MCF 10A (cell line): ENCODE measurements at regions not wholly inside any gene's neighbourhood (a gene's known extent, or its start where the extent isn't known, plus 50 kb on each side); places are given as distances from the start of the nearest gene placed in this dataset.
A peak's percentile ranks its signal among the peaks of the same experiment; 100 is the strongest.

Experiments
- BruUV-seq: library from RNA; stranded (reverse); fragments of 400-500 nt; replicated peaks from 2 replicates; lab custom pipeline; 2021; lab: Mats Ljungman, UMichigan
- CTCF ChIA-PET: fragments of 300-600 bp; sonication (Branson Sonifier 250); formaldehyde crosslinking; extraction: SDS; loops from one replicate; lab custom pipeline; 2021; ENCODE audit warnings: antibody characterized with exemption, inconsistent platforms; lab: Yijun Ruan, JAX
- POLR2A ChIA-PET: fragments of 300-600, 350-650 bp; sonication (Branson Sonifier 250); formaldehyde crosslinking; extraction: SDS; loops from one replicate; lab custom pipeline; 2020; ENCODE audit warnings: antibody characterized with exemption, inconsistent platforms; lab: Yijun Ruan, JAX
- DNase-seq: peaks from one replicate; pipeline ENCODE4 v3.0.0-alpha.2; 2018; ENCODE audit not compliant: unreplicated experiment
- H3K27ac Mint-ChIP-seq: one replicate; pipeline ENCODE4 v1.8.0; 2022; ENCODE audit warnings: mild to moderate bottlenecking, low read depth, mixed read lengths; ENCODE audit not compliant: unreplicated experiment
- H3K27me3 Mint-ChIP-seq: one replicate; pipeline ENCODE4 v1.8.0; 2022; ENCODE audit warnings: mixed read lengths; ENCODE audit not compliant: insufficient read depth, unreplicated experiment
- H3K36me3 Mint-ChIP-seq: one replicate; pipeline ENCODE4 v1.8.0; 2022; ENCODE audit warnings: mild to moderate bottlenecking, moderate library complexity, mixed read lengths; ENCODE audit not compliant: insufficient read depth, unreplicated experiment
- H3K4me1 Mint-ChIP-seq: one replicate; pipeline ENCODE4 v1.8.0; 2022; ENCODE audit warnings: mixed read lengths; ENCODE audit not compliant: insufficient read depth, unreplicated experiment
- H3K4me3 Mint-ChIP-seq: one replicate; pipeline ENCODE4 v1.8.0; 2022; ENCODE audit warnings: mild to moderate bottlenecking, moderate library complexity, mixed read lengths; ENCODE audit not compliant: unreplicated experiment
- H3K9me3 Mint-ChIP-seq: one replicate; pipeline ENCODE4 v1.8.0; 2022; ENCODE audit warnings: mixed read lengths; ENCODE audit not compliant: unreplicated experiment
- intact Hi-C: fragments of 100-400 bp; cut with micrococcal nuclease; formaldehyde crosslinking; loops from 2 replicates; pipeline ENCODE4 v1.14.1; 2022
- TF ChIP-seq, protein P1 (sequence below): fragments of 200-600 bp; IDR thresholded peaks from one replicate; pipeline ENCODE4 v1.8.0; 2022; ENCODE audit warnings: antibody characterized with exemption, mild to moderate bottlenecking; ENCODE audit not compliant: unreplicated experiment

DNA sequence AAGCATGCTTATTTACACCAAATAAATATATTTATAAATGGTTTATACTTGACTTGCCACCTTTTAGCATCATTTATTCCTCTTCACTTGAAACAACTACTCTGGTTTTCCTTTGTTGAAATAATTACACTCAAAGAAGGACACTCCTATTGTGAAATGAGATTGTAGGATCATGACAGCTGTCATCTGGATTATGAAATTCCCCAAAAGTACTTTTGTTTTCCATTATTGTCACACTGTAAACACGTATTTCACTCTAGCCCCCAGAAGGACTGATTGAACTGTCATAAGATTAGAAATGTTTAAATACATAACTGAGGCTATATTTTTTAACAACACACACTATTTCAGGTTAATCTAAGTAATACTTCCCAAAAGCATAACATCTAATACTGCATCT is 593.8 kb downstream of the LRRIQ3 start:
- TF ChIP-seq, protein P1, sequence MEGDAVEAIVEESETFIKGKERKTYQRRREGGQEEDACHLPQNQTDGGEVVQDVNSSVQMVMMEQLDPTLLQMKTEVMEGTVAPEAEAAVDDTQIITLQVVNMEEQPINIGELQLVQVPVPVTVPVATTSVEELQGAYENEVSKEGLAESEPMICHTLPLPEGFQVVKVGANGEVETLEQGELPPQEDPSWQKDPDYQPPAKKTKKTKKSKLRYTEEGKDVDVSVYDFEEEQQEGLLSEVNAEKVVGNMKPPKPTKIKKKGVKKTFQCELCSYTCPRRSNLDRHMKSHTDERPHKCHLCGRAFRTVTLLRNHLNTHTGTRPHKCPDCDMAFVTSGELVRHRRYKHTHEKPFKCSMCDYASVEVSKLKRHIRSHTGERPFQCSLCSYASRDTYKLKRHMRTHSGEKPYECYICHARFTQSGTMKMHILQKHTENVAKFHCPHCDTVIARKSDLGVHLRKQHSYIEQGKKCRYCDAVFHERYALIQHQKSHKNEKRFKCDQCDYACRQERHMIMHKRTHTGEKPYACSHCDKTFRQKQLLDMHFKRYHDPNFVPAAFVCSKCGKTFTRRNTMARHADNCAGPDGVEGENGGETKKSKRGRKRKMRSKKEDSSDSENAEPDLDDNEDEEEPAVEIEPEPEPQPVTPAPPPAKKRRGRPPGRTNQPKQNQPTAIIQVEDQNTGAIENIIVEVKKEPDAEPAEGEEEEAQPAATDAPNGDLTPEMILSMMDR = no peak
- H3K9me3 Mint-ChIP-seq = peaks cover 8% of the 10 kb centered on the region
- peaks cover 9% of the 10 kb centered on the region for H3K4me1 Mint-ChIP-seq
- H3K27ac Mint-ChIP-seq = no peak overlapping the region
- intact Hi-C loops = no loop called here
- H3K27me3 Mint-ChIP-seq = no peaks in the 10 kb centered on the region
- BruUV-seq = no TSS peak
- peak overlapping the region; percentile 11 for H3K4me3 Mint-ChIP-seq
- POLR2A ChIA-PET = no interaction called here
- no peaks in the 10 kb centered on the region for H3K36me3 Mint-ChIP-seq
- no peak for DNase-seq
- CTCF ChIA-PET = no interaction called here

DNA sequence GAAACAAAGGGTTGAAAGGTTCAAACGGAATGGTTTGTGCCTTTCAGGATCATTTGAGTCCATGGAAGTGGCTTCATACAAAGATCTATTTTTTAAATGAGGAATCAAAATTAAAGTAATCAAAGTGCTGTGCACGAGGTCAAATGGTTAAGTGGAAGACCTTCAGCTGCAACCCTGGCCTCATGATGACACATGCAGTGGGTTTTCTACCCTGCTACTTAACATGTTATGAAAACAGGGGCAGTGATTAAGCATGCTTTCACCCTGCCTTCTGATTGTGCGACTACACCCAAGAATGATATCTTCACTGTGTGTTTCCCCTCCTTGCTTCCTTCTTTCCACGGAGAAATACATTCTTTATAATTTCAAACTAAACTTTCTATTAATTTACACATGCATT is 604.2 kb downstream of the LRRIQ3 start:
- peak; percentile 3 for DNase-seq
- POLR2A ChIA-PET = interaction anchor here (0.9 kb wide), 1 partner anchor 13 kb away, joined by 5 read pairs; no protein-coding TSS in a partner anchor

DNA sequence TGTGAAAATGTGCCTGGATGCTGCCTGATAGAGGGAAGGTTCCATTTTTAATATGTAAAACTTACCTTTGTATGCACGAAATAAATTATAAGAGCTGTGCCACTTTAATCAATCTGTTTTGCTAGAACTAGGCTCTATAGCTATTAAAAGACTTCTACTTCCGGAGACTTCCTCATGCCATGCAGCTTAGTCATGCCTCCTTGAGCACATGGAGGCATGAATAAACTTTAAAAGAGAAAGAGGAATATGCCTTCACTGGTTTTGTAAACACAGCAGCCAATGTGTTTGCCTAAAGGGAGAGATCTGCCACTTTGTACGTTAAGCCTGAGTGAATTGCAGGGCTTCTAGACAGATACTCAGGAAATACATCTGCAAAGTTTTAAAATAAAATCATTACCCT is 604.6 kb downstream of the LRRIQ3 start:
- CTCF ChIA-PET = interaction anchor here (0.6 to 1.2 kb wide), 2 partner anchors 12 to 812 kb away, joined by 3 to 7 read pairs; no protein-coding TSS in a partner anchor
- no TSS peak for BruUV-seq
- intact Hi-C loops = no loop called here

More for the DNA sequence above, 604.2 kb downstream of the LRRIQ3 start:
- TF ChIP-seq, protein P1 = no peak
- no TSS peak for BruUV-seq
- H3K36me3 Mint-ChIP-seq = no peaks in the 10 kb centered on the region
- peaks cover 18% of the 10 kb centered on the region for H3K4me1 Mint-ChIP-seq
- intact Hi-C loops = no loop called here
- H3K27ac Mint-ChIP-seq = peak overlapping the region; percentile 67
- H3K4me3 Mint-ChIP-seq = peak overlapping the region; percentile 35
- CTCF ChIA-PET = interaction anchor here (0.6 to 1.2 kb wide), 3 partner anchors 12 to 811 kb away, joined by 3 to 7 read pairs (median 4); no protein-coding TSS in a partner anchor
- no peaks in the 10 kb centered on the region for H3K27me3 Mint-ChIP-seq
- H3K9me3 Mint-ChIP-seq = peaks cover 7% of the 10 kb centered on the region

DNA sequence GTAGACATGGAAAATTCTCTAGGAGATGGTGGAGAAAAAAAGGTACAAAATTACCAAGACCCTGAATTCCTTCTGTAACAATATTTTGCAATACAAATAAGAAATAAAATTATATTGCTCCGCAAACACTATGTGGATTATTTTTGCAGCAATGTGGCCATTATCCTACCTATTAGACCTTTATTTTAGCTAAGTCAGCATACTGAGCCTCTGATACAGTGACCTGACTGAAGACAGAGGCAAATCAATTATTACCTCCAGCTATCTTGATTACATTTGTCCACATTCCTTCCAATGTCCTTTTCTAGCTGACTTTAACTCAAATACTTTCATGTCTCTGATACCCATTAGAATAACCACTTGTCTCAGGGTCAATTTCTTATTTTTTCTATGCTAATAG is 610.9 kb downstream of the LRRIQ3 start:
- TF ChIP-seq, protein P1 = no peak
- intact Hi-C loops = no loop called here
- CTCF ChIA-PET = interaction anchor here (0.6 kb wide), 1 partner anchor 99 kb away, joined by 4 read pairs; no protein-coding TSS in a partner anchor
- Mint-ChIP-seq H3K27me3 (no peaks in the 10 kb centered on the region), H3K27ac (no peak overlapping the region), H3K4me1 (no peaks in the 10 kb centered on the region), H3K9me3 (peaks cover 7% of the 10 kb centered on the region), H3K36me3 (no peaks in the 10 kb centered on the region), H3K4me3 (no peak overlapping the region)
- no peak for DNase-seq
- no TSS peak for BruUV-seq
- POLR2A ChIA-PET = no interaction called here

More for the DNA sequence above, 604.6 kb downstream of the LRRIQ3 start:
- Mint-ChIP-seq H3K4me1 (peaks cover 18% of the 10 kb centered on the region), H3K9me3 (peaks cover 7% of the 10 kb centered on the region), H3K36me3 (no peaks in the 10 kb centered on the region), H3K27ac (peak overlapping the region; percentile 67), H3K27me3 (no peaks in the 10 kb centered on the region), H3K4me3 (peak overlapping the region; percentile 35)
- TF ChIP-seq, protein P1 = no peak
- DNase-seq = peak; percentile 67
- POLR2A ChIA-PET = interaction anchor here (0.9 kb wide), 1 partner anchor 13 kb away, joined by 5 read pairs; no protein-coding TSS in a partner anchor
